ENCODE measurements at regions not wholly inside any gene's neighbourhood (a gene's known extent, or its start where the extent isn't known, plus 50 kb on each side); places are given as distances from the start of the nearest gene placed in this dataset.
"Not testable (repeated sequence)": the region's sequence is repeated elsewhere in the genome, so short reads cannot be mapped to it uniquely, and the experiment has no call there.

DNA sequence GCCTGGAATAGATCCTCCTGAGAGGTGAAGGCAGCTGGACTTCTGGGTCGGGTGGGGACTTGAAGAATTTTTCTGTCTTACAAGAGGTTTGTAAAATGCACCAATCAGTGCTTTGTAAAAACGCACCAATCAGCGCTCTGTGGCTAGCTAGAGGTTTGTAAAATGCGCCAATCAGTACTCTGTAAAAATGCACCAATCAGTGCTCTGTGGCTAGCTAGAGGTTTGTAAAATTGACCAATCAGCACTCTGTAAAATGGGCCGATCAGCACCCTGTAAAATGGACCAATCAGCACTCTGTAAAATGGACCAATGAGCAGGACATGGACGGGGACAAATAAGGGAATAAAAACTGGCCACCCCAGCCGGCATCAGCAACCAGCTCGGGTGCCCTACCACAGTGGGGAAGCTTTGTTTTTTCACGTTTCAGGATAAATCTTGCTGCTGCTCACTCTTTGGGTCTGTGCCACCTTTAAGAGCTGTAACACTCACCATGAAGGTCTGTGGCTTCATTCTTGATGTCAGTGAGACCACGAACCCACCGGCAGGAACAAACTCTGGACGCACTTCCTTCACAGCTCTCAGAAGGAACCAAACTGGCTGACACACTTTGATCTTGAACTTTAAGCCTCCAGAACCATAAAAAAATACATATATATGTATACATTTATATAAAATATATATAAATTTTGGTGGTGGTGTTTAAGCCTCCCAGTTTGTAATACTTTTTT lies 197.8 kb upstream of the SLCO3A1 start:
- H3K4me1 ChIP-seq (ENCODE audit: control insufficient read depth in 2 of 2, insufficient read depth in 2 of 2, low read length in 2 of 2); H3K36me3 ChIP-seq (ENCODE audit: control insufficient read depth in 2 of 2, insufficient read depth in 2 of 2, low read length in 1 of 2): not testable (repeated sequence)
- WGBS = 46% methylated on average over 12 of the region's 12 CpGs

DNA sequence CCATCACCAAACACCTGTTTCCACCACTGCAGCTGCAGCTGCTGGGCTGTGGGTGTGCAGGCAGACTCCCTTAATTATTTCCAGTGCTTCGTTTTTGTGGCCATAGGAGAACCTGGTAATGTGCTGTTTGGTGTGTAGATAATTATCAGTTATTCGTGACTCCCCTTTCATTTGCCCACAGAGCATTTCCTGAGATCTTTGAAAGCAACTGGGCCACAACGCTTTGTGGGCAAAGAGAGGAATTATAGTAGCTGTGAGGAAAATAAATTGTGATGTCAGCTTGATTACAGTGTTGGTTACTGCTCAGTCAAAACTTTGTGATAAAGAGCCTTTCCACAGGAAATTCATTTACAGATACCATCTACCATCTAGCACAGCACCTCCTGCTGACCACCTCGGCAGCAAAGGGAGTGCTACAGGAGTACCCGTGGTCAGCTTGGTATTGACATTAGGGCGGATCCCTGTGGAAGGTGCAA lies 193.3 kb upstream of the SLCO3A1 start:
- Histone ChIP-seq H3K9me3 (ENCODE audit: control insufficient read depth in 2 of 2, insufficient read depth in 1 of 2, low read length in 1 of 2) (no peaks in the 10 kb centered on the region), H3K27me3 (ENCODE audit: control insufficient read depth in 2 of 2, insufficient read depth in 1 of 2, low read length in 1 of 2) (no peaks in the 10 kb centered on the region), H3K4me3 (ENCODE audit: low read length in 2 of 2) (no peak overlapping the region), H3K4me1 (ENCODE audit: control insufficient read depth in 2 of 2, insufficient read depth in 2 of 2, low read length in 2 of 2) (peaks cover 0 to 11% of the 10 kb centered on the region in 2 donors), H3K36me3 (ENCODE audit: control insufficient read depth in 2 of 2, insufficient read depth in 2 of 2, low read length in 1 of 2) (no peaks in the 10 kb centered on the region), H3K27ac (ENCODE audit: low read depth in 1 of 2, low read length in 1 of 2) (no peak overlapping the region)
- DNase-seq (ENCODE audit: low read depth in 6 of 9, low spot score in 9 of 9) = peak in 4 of 9 donors; percentile 9 to 45 (median 20)
- WGBS = 5% methylated on average over 6 of the region's 6 CpGs

More for the DNA sequence above, 197.8 kb upstream of the SLCO3A1 start:
- H3K4me3 ChIP-seq (ENCODE audit: low read length in 2 of 2); H3K9me3 ChIP-seq (ENCODE audit: control insufficient read depth in 2 of 2, insufficient read depth in 1 of 2, low read length in 1 of 2); H3K27ac ChIP-seq (ENCODE audit: low read depth in 1 of 2, low read length in 1 of 2); H3K27me3 ChIP-seq (ENCODE audit: control insufficient read depth in 2 of 2, insufficient read depth in 1 of 2, low read length in 1 of 2): not testable (repeated sequence)
- DNase-seq (ENCODE audit: low read depth in 6 of 9, low spot score in 9 of 9) = peak in 2 of 9 donors; percentile 8 to 35

DNA sequence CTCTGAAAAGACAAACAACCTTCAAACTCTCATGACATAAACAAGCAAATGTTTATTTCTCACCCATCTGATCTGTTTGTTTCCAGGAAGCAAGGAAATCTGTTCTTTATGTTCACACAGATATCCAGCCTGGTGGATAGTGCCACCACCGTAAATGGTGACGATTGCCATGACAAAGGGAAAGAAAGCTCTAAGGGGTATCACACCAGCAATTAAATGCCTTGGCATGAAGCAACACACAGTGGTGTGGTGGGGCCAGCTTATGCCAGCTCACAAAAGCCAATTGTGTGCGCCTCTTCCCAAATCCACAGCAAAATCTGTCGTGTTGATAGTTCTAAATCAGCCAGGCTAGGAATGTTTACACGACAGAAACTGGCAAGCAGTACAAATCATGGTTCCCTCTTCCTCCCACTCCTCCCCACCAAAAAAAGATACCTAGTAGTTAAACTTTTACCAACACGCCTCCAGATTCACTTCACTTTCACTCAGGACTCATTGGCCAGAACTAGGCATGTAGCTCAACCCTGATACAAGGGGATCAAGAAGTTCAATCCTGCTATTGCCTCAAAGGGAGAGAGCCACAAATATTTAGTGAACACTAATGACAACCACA lies 189.2 kb upstream of the SLCO3A1 start:
- Histone ChIP-seq H3K27me3 (ENCODE audit: control insufficient read depth in 2 of 2, insufficient read depth in 1 of 2, low read length in 1 of 2) (no peaks in the 10 kb centered on the region), H3K4me3 (ENCODE audit: low read length in 2 of 2) (no peak overlapping the region), H3K9me3 (ENCODE audit: control insufficient read depth in 2 of 2, insufficient read depth in 1 of 2, low read length in 1 of 2) (no peaks in the 10 kb centered on the region), H3K36me3 (ENCODE audit: control insufficient read depth in 2 of 2, insufficient read depth in 2 of 2, low read length in 1 of 2) (no peaks in the 10 kb centered on the region), H3K4me1 (ENCODE audit: control insufficient read depth in 2 of 2, insufficient read depth in 2 of 2, low read length in 2 of 2) (peaks cover 0 to 14% of the 10 kb centered on the region in 2 donors), H3K27ac (ENCODE audit: low read depth in 1 of 2, low read length in 1 of 2) (no peak overlapping the region)
- 97% methylated on average over 6 of the region's 6 CpGs for WGBS
- DNase-seq (ENCODE audit: low read depth in 6 of 9, low spot score in 9 of 9) = no peak

DNA sequence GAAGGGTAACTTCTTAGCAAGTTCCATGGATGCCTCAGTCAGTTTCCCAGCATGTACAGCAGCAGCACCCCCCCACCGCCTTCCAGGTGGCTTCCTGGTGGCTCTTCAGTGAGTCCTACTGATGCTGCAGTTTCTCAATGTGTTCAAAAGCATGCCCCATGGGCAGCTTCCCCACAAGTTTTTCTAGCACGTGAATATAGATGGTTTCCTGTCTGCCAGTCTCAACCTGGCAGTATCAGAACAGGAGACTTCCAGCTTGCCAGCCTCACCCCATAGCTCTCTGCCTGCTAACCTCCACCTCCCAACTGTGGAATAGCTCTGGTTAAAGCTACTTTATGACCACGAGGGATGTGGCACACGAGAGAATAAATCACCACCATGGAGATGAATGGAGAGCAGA lies 188.3 kb upstream of the SLCO3A1 start:
- H3K27me3 ChIP-seq (ENCODE audit: control insufficient read depth in 2 of 2, insufficient read depth in 1 of 2, low read length in 1 of 2) = no peaks in the 10 kb centered on the region
- no peaks in the 10 kb centered on the region for H3K36me3 ChIP-seq (ENCODE audit: control insufficient read depth in 2 of 2, insufficient read depth in 2 of 2, low read length in 1 of 2)
- WGBS = 26% methylated on average over 4 of the region's 4 CpGs
- H3K27ac ChIP-seq (ENCODE audit: low read depth in 1 of 2, low read length in 1 of 2) = no peak overlapping the region
- no peak overlapping the region for H3K4me3 ChIP-seq (ENCODE audit: low read length in 2 of 2)
- no peaks in the 10 kb centered on the region for H3K9me3 ChIP-seq (ENCODE audit: control insufficient read depth in 2 of 2, insufficient read depth in 1 of 2, low read length in 1 of 2)
- H3K4me1 ChIP-seq (ENCODE audit: control insufficient read depth in 2 of 2, insufficient read depth in 2 of 2, low read length in 2 of 2) = peaks cover 0 to 10% of the 10 kb centered on the region in 2 donors
- peak in 1 of 9 donors; percentile 28 for DNase-seq (ENCODE audit: low read depth in 6 of 9, low spot score in 9 of 9)

DNA sequence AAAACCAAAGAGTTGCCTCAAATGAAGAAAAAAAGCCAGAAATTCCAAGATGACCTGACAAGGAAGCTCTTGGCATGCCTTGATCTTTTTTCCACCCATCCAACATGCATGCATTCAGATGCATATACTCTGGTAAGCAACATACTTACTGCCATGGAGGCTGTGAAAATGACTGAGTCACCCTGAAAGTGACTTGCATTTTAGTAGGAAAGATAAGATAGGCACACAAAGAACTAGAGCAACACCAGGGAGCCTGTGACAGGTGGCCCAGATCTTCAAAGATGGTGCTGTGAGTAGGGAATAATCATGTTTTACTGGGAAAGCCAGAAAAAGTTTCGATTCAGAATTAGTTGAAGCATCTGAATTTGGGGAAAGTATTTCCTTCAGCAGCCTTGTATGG lies 185.1 kb upstream of the SLCO3A1 start:
- Histone ChIP-seq H3K4me3 (ENCODE audit: low read length in 2 of 2) (no peak overlapping the region), H3K4me1 (ENCODE audit: control insufficient read depth in 2 of 2, insufficient read depth in 2 of 2, low read length in 2 of 2) (peaks cover 0 to 6% of the 10 kb centered on the region in 2 donors), H3K27me3 (ENCODE audit: control insufficient read depth in 2 of 2, insufficient read depth in 1 of 2, low read length in 1 of 2) (no peaks in the 10 kb centered on the region), H3K27ac (ENCODE audit: low read depth in 1 of 2, low read length in 1 of 2) (no peak overlapping the region), H3K36me3 (ENCODE audit: control insufficient read depth in 2 of 2, insufficient read depth in 2 of 2, low read length in 1 of 2) (no peaks in the 10 kb centered on the region), H3K9me3 (ENCODE audit: control insufficient read depth in 2 of 2, insufficient read depth in 1 of 2, low read length in 1 of 2) (no peaks in the 10 kb centered on the region)
- 97% methylated on average over 1 of the region's 1 CpG for WGBS
- no peak for DNase-seq (ENCODE audit: low read depth in 6 of 9, low spot score in 9 of 9)

DNA sequence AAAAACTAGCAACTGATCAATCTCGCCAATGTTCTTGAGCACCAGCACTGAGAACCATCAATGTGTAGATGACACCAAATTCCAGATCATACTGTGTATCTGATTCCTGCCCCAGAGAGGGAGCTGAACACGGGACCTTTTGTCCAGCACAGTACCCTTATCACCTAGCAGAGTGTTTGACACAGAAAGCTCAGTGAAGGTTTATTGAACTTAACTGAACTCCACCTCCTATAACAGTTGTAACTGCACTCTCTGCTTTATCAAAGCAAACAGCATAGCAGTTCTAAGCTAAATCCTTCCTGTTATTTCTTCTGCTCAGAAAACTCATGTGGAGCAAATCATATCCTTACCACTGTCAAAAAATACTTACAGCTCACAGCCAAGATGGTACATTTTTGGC lies 183.4 kb upstream of the SLCO3A1 start:
- Histone ChIP-seq H3K9me3 (ENCODE audit: control insufficient read depth in 2 of 2, insufficient read depth in 1 of 2, low read length in 1 of 2) (no peaks in the 10 kb centered on the region), H3K4me1 (ENCODE audit: control insufficient read depth in 2 of 2, insufficient read depth in 2 of 2, low read length in 2 of 2) (peaks cover 0 to 3% of the 10 kb centered on the region in 2 donors), H3K36me3 (ENCODE audit: control insufficient read depth in 2 of 2, insufficient read depth in 2 of 2, low read length in 1 of 2) (no peaks in the 10 kb centered on the region), H3K27me3 (ENCODE audit: control insufficient read depth in 2 of 2, insufficient read depth in 1 of 2, low read length in 1 of 2) (no peaks in the 10 kb centered on the region), H3K27ac (ENCODE audit: low read depth in 1 of 2, low read length in 1 of 2) (no peak overlapping the region), H3K4me3 (ENCODE audit: low read length in 2 of 2) (no peak overlapping the region)
- WGBS = 83% methylated on average over 2 of the region's 2 CpGs
- no peak for DNase-seq (ENCODE audit: low read depth in 6 of 9, low spot score in 9 of 9)

DNA sequence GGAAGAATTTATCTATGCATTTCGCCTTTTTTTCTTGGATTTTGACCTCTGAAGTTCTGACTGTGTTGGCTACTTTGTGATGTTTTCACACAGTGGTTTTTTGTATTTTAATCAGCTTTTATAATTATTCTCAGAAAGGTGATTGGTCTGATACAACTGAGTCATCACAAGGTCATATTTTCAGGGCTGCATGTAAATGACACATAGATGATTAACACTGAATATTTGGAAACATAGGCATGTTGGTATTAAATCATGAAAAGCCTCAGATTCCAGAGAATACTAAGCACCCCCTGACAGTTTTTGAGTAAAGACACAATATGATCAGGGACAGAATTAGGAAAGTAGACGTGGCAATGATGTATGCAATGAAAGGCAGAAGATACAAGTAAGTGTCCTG lies 175.5 kb upstream of the SLCO3A1 start:
- no peak for DNase-seq (ENCODE audit: low read depth in 6 of 9, low spot score in 9 of 9)
- no peaks in the 10 kb centered on the region for H3K36me3 ChIP-seq (ENCODE audit: control insufficient read depth in 2 of 2, insufficient read depth in 2 of 2, low read length in 1 of 2)
- no peaks in the 10 kb centered on the region for H3K9me3 ChIP-seq (ENCODE audit: control insufficient read depth in 2 of 2, insufficient read depth in 1 of 2, low read length in 1 of 2)
- no peak overlapping the region for H3K27ac ChIP-seq (ENCODE audit: low read depth in 1 of 2, low read length in 1 of 2)
- H3K4me1 ChIP-seq (ENCODE audit: control insufficient read depth in 2 of 2, insufficient read depth in 2 of 2, low read length in 2 of 2) = no peaks in the 10 kb centered on the region
- 92% methylated on average over 2 of the region's 2 CpGs for WGBS
- no peak overlapping the region for H3K4me3 ChIP-seq (ENCODE audit: low read length in 2 of 2)
- H3K27me3 ChIP-seq (ENCODE audit: control insufficient read depth in 2 of 2, insufficient read depth in 1 of 2, low read length in 1 of 2) = peaks cover 0 to 2% of the 10 kb centered on the region in 2 donors

DNA sequence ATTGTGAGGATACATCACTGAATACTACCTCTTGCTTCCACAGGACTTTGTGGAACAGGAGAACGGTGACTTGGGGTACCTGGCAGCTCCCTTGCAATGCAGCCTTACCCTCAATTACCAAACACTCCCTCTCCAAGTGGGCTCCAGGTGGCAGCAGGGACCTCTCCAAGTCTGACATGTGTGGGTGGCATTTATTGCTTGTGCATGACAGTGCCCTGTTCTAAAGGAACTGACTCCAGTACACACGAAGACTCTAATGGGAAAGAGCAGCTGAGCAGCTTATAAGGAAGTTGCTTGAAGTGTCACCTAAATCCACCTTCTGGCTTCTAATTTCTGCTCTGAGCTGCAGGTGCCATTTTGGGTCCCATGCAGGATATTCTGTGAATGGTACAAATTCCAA lies 174.1 kb upstream of the SLCO3A1 start:
- DNase-seq (ENCODE audit: low read depth in 6 of 9, low spot score in 9 of 9) = no peak
- Histone ChIP-seq H3K36me3 (ENCODE audit: control insufficient read depth in 2 of 2, insufficient read depth in 2 of 2, low read length in 1 of 2) (no peaks in the 10 kb centered on the region), H3K27ac (ENCODE audit: low read depth in 1 of 2, low read length in 1 of 2) (no peak overlapping the region), H3K27me3 (ENCODE audit: control insufficient read depth in 2 of 2, insufficient read depth in 1 of 2, low read length in 1 of 2) (peaks cover 0 to 2% of the 10 kb centered on the region in 2 donors), H3K4me3 (ENCODE audit: low read length in 2 of 2) (no peak overlapping the region), H3K9me3 (ENCODE audit: control insufficient read depth in 2 of 2, insufficient read depth in 1 of 2, low read length in 1 of 2) (no peaks in the 10 kb centered on the region), H3K4me1 (ENCODE audit: control insufficient read depth in 2 of 2, insufficient read depth in 2 of 2, low read length in 2 of 2) (no peaks in the 10 kb centered on the region)
- WGBS = 61% methylated on average over 2 of the region's 2 CpGs

DNA sequence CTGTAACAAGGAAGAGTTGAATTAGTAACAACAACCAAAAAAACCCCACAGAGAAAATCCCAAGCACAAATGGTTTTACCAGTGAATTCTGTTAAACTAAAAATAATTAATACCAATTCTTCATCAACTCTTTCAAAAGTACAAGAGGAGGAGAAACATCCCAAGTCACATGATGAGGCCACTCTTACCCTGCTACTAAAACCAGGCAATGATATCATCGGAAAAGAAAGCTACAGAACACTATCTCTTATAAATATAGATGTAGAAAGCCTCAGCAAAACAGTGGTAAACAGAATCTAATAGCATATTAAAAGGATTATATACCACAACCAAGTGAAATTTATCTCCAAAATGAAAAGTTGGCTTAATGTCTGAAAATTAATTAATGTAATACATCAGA lies 168.1 kb upstream of the SLCO3A1 start:
- Histone ChIP-seq H3K27ac (ENCODE audit: low read depth in 1 of 2, low read length in 1 of 2) (no peak overlapping the region), H3K27me3 (ENCODE audit: control insufficient read depth in 2 of 2, insufficient read depth in 1 of 2, low read length in 1 of 2) (peaks cover 0 to 2% of the 10 kb centered on the region in 2 donors), H3K36me3 (ENCODE audit: control insufficient read depth in 2 of 2, insufficient read depth in 2 of 2, low read length in 1 of 2) (no peaks in the 10 kb centered on the region), H3K4me1 (ENCODE audit: control insufficient read depth in 2 of 2, insufficient read depth in 2 of 2, low read length in 2 of 2) (no peaks in the 10 kb centered on the region), H3K9me3 (ENCODE audit: control insufficient read depth in 2 of 2, insufficient read depth in 1 of 2, low read length in 1 of 2) (no peaks in the 10 kb centered on the region), H3K4me3 (ENCODE audit: low read length in 2 of 2) (no peak overlapping the region)
- 97% methylated on average over 1 of the region's 1 CpG for WGBS
- no peak for DNase-seq (ENCODE audit: low read depth in 6 of 9, low spot score in 9 of 9)
